NCI-H146 treated with DMSO at 0.1 percent for 48 hours (cell line): ENCODE measurements at regions not wholly inside any gene's neighbourhood (a gene's known extent, or its start where the extent isn't known, plus 50 kb on each side); places are given as distances from the start of the nearest gene placed in this dataset.
A peak's percentile ranks its signal among the peaks of the same experiment; 100 is the strongest.

Source experiments
- DNase-seq: peaks from one replicate; lab custom pipeline; 2025; ENCODE audit not compliant: unreplicated experiment; lab: John Stamatoyannopoulos, UW

DNA sequence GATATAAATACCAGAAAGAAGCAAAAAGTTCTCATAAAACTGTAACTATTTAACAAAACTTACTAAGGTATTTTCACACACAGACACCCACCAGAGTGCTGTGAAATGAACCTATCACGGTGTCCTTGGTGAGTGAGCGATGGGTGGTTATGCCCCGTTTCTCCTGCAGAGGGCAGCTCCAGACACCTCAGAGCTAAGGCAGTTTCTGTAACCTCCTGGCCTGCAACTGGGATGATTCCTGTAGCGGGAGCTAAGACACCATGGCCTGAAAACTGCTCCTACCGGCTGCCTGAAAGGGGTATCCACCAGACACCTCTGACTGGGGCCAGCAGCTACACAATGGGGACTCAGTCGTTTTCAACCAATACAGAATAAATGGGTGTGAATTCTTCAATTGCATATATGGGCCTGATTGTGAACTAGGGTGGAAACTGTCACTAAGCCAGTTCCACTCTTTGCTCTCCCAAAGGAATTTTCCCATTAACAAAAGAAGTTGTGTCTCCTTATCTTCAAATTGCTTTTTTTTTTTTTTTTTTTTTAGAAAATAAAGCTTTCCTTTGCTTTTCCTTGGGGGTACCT, 2375.8 kb upstream of the TENM3 start:
- DNase-seq, result peak; percentile 57

DNA sequence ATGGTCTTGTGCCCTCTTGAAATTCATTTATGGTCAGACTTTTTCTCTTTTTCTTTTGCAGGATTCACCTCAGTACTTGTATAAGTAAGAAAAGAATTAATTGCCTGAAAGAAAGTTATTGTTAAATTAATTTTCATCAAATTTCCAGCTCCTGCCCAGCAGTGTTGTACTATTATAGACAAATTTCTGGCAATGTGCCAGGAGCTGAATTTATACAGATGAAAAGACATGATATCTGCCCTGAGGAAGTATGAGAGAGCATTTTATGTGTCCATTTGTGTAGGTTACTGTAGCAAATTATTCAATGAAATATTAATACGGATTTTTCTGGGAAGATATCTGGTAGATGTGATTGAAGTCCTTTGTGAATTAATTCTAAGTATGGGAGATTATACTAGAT, 2371.5 kb upstream of the TENM3 start:
- DNase-seq, result no peak

- DNase-seq, result no peak
Observed at GRCh38 chr4:179872755-179873154, 2370.4 kb upstream of the TENM3 start.

GRCh38 chr4:179880756-179881155, 2362.4 kb upstream of the TENM3 start:
- DNase-seq, result no peak

DNA sequence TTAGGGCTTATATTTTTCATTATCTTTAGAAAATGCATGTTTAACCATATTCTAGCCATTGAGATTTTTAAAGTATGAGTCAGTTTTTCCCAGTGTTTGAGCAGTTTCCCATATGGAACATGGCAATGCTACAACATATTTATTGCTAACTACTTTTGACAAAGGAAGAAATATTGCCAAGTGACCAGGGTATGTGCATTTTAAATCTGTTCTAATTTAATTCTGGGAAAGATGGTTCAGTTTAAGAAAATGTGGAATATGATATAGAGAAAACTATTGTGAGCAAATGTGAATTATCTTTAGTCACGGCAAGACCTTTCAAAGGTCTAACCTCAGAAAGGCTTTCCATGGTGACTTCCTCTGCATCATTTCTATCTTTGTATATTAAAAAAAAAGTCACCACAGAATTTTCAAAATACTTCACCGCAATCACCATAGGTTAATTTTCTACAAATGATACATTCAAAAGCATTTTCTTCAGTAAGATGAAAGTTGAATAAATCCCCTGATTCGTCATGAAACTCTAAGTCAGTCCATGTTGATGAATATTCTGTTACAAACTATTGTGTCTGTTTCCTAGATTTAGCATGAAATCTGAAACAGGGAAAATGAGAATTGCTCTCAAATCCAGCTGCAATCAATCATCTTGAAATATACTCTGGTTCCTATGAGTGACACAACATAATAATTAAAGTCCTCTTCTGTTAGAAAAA, 2349.0 kb upstream of the TENM3 start:
- DNase-seq, result no peak

DNA sequence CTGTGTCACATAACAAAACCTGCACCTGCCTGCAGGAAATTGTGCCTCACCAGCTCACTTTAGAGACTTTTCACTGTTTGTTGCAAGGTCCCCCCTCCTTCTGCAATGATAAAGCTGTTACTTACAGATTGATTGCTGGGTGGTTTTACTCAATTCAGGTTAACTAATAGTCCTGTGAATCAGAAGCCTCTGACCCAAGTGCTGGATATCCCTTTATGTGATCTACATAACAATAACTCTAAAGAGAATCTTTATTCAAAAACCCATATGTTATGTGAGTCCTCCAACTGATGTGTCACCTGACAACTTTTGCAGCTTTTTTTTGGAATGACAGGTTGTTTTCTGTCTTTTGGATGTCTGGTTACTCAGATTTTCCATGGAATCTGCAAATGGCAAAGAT, 2323.6 kb upstream of the TENM3 start:
- DNase-seq, result no peak

DNA sequence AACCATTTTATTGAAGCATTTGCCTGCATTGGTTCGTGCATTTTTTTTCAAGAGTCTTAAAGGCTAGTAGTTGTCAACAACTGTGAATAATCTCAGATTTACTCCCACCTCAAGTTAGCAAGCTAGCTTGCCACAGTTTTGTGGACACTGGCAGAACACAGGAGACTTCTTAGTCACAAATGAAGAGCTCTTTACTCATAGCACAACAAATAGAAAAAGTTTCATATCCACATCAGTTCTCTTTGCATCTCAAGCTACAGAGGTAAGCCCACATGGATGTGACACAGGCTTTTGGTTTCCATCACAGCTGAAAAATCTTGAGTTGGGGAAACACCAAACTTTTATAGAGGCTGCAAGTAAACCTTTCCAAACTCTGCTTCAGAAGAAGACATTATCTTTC, 2315.7 kb upstream of the TENM3 start:
- DNase-seq, result no peak

DNA sequence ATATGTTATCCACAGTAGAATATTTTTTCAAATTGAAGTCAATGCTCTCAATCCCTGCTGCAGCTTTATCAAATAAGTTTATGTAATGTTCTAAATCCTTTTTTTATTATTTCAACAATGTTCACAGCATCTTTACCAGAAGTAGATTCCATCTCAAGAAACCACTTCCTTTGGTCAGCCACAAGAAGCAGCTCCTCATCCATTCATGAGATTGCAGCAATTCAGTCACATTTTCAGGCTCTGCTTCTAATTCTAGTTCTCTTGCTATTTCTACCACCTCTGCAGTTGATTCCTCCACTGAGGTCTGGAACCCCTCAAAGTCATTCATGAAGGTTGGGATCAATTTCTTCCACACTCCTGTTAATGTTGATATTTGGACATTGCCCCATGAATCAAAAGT, 2301.3 kb upstream of the TENM3 start:
- DNase-seq, result no peak

DNA sequence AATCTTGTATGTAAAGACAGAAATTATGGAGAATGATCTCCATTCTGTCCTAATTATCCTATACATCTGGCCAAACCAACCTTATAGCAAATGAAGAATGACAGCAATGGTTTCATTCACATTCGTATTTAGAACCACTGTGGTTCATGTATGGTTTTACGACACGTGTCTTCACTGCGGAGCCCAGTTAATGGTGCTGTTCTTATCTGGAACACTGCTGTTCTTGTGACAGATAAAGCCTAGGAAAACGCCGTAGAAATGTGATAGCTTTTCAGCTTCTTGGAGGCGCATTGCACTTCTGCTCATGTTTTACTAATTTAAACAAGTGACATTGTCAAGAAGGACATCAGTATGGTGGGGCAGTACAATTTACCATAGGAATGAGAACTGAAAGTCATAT, 2266.4 kb upstream of the TENM3 start:
- no peak for DNase-seq

GRCh38 chr4:179977378-179977777, 2265.8 kb upstream of the TENM3 start:
- no peak for DNase-seq

DNA sequence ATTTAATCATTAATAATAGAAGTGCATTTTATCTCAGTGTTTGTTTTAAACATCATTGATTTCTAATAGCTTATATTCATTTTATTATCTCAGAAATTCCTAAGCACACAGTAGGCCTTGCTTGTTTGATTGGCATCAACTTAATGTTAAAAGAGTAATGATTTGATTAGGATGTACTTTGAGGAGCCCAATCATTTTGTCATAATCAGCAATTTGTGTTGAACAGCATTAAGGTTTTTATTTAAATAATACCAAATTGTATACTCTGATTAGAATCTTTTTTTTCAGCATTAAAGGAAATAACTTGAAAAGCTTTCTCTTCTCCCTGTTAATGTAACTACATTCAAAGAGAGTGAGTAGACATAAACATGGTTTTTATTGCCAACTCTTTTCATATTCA, 2262.0 kb upstream of the TENM3 start:
- no peak for DNase-seq

- DNase-seq, result no peak
Observed at GRCh38 chr4:179989975-179990374, 2253.2 kb upstream of the TENM3 start.

- DNase-seq, result no peak
Observed at GRCh38 chr4:180009316-180009715, 2233.9 kb upstream of the TENM3 start.

DNA sequence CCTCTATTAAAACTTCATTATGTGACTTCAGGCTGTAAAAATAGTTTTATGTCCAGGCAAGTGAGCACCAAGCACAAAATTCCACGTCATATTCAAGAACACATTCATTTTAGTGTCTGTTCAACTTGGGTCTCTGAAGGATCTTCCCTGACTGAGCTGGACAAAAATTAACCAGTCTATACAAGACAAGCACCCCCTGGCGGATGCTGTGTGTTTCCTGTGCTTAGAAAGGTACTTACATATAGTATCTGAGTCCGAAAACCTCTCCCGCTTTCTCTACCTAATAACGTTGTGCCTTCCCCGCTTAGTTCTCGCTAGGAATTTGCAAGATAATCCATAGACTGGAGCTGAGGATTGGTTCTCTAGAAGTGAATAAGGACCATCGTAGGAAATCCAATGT, 2214.5 kb upstream of the TENM3 start:
- DNase-seq, result no peak

- DNase-seq, result no peak
Observed at GRCh38 chr4:180031330-180031729, 2211.9 kb upstream of the TENM3 start.

- DNase-seq, result no peak
Observed at GRCh38 chr4:180041576-180041975, 2201.6 kb upstream of the TENM3 start.

DNA sequence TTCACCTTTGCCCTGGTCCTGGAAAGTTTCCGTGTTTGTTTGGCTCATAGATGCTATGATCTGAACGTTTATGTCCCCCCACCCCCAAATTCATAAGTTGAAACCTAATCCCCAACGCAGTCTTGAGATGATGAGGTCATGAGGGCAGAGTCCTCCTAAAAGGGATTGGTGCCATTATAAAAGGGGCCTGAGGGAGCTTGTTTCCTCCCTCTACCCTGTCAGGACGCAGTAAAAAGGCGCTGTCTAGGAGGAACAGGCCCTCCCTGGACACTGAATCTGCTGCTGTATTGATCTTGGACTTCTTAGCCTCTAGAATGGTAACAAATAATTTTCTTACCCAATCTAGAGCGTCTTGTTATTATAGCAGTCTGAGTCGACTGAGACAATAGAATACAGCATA, 2190.6 kb upstream of the TENM3 start:
- DNase-seq, result no peak

DNA sequence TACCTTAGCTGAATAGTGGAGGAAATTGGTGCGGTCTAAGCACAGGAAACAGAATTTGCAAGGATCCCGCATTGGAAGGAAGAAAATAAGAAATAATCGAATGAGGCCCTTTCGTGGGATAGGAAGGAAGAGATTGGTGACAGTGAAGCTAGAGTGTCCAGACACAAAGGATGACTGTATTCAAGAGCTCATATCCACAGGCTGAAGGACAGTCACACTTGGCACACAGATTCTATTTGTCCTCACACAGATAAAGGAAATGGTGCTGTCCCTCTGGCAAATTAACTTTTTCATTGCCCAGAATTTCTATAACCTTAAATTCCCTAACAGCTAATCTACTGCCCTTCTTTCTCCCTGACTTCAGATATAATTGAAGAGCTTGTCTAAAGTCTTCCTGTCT, 2188.9 kb upstream of the TENM3 start:
- DNase-seq, result no peak

GRCh38 chr4:180057299-180057721, 2185.9 kb upstream of the TENM3 start:
- DNase-seq, result peak; percentile 7

DNA sequence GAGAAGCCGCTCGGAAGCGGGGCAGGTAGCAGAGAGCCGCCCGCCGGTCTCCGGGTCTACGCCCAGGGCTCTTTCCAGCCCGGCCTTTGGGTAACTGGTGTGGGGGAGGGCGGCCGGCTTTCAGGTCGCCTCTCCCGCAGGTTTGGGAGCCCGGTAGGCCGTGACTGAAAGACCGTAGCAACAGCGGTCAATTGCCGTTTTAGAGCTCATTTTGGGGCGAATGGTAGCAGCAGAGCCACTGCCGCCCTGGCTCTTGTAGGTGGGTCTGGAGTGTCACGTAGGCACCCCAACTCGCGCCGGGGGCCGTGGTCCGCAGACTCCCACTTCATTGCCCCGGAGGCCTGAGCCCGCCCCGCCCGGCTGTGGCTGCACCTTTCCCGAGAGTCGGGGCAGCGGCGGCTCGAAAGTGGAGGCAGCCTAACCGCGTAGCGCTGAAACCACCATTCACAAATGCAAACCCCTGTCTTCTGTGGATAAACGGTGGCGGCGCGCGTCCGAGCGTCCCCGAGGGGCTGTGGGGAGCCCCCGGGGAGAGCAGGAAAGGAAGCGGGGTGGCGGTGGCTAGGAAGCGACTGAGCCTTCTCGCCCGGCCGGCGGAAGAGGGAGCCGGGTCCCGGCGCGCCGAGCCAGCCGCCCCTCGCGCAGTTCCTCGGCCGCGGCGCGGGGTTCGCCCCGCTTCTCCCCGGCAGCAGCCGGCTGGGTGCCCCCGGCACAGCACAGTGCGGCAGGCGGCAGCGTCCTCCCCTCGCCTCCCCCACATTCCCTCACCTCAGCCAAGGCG, 2185.1 kb upstream of the TENM3 start:
- no peak for DNase-seq

GRCh38 chr4:180058691-180059215, 2184.4 kb upstream of the TENM3 start:
- peak; percentile 38 for DNase-seq
